ENCODE measurements at regions not wholly inside any gene's neighbourhood (a gene's known extent, or its start where the extent isn't known, plus 50 kb on each side); places are given as distances from the start of the nearest gene placed in this dataset.

GRCh38 chr5:101437351-101437750 lies 534.3 kb upstream of the ST8SIA4 start:
- TF ChIP-seq CTCF (IDR thresholded peaks at IDR 0.05; ENCODE audit: poor library complexity, severe bottlenecking), result no peak
- no peak for TF ChIP-seq POLR2AphosphoS5 (IDR thresholded peaks at IDR 0.05)
- TF ChIP-seq EZH2 (IDR thresholded peaks at IDR 0.05; ENCODE audit: borderline replicate concordance, insufficient read depth, low read length, poor library complexity, severe bottlenecking), result no peak
- TF ChIP-seq REST (IDR thresholded peaks at IDR 0.05; ENCODE audit: borderline replicate concordance), result no peak
- TF ChIP-seq TAF1 (IDR thresholded peaks at IDR 0.05; ENCODE audit: low read depth), result no peak
